Heart left ventricle (tissue), 16 donors: ENCODE measurements at regions not wholly inside any gene's neighbourhood (a gene's known extent, or its start where the extent isn't known, plus 50 kb on each side); places are given as distances from the start of the nearest gene placed in this dataset.

ENCODE experiments used
- ATAC-seq, 4 donors: fragments of 200-7000 bp; cut with Tn5 transposase; one replicate each; pipeline ENCODE4 v1.9.1; 2020 to 2022; ENCODE audit warnings: moderate library complexity in 4 of 4, mild to moderate bottlenecking in 3 of 4, moderate number of reproducible peaks in 1 of 4
- DNase-seq, 5 donors: peaks; one replicate each; pipeline ENCODE4 v3.0.0-alpha.2; 2020
- H3K27ac ChIP-seq, 12 donors: fragments of 200-600 bp; sonication (generic) in 4 of 12; one replicate each; pipeline versions ENCODE4 v1.5.0 to v1.8.0; 2016 to 2022; ENCODE audit warnings: mild to moderate bottlenecking in 2 of 12
- H3K27me3 ChIP-seq, 9 donors: fragments of 200-600 bp; sonication (generic) in 2 of 9; one replicate each; pipeline versions ENCODE4 v1.5.1 to v1.8.0; 2016 to 2022; ENCODE audit warnings: mild to moderate bottlenecking in 3 of 9
- H3K36me3 ChIP-seq, 9 donors: fragments of 200-600 bp; sonication (generic) in 2 of 9; one replicate each; pipeline versions ENCODE4 v1.5.0 to v1.8.0; 2018 to 2022; ENCODE audit warnings: mild to moderate bottlenecking in 2 of 9
- H3K4me1 ChIP-seq, 12 donors: fragments of 200-600 bp; sonication (generic) in 4 of 12; one replicate each; pipeline versions ENCODE4 v1.5.0 to v1.8.0; 2016 to 2022; ENCODE audit warnings: mild to moderate bottlenecking in 3 of 12
- H3K4me3 ChIP-seq, 12 donors: fragments of 200-600 bp; sonication (generic) in 4 of 12; one replicate each; pipeline versions ENCODE4 v1.5.0 to v1.8.0; 2017 to 2022; ENCODE audit warnings: mild to moderate bottlenecking in 9 of 12, moderate library complexity in 4 of 12
- H3K9me3 ChIP-seq, 12 donors: fragments of 200-600 bp; sonication (generic) in 4 of 12; one replicate each; pipeline versions ENCODE4 v1.5.0 to v1.8.0; 2016 to 2022; ENCODE audit warnings: mild to moderate bottlenecking in 1 of 12
- POLR2A ChIP-seq, 2 donors: fragments of 450-650 bp; IDR thresholded peaks; one replicate each; pipeline ENCODE4 v1.6.1; 2017; ENCODE audit warnings: antibody characterized with exemption in 2 of 2, mild to moderate bottlenecking in 2 of 2, moderate library complexity in 2 of 2
- WGBS, 4 donors: extraction: QIAGEN DNeasy Blood & Tissue Kit in 2 of 4; methylation state at CpG; one replicate each; pipeline versions ENCODE4 v1.1.5 to v1.1.7; 2013 to 2018; 5-methylcytosine and 5-hydroxymethylcytosine counted together
- intact Hi-C, 10 donors: fragments of 100-400 bp; cut with DNase I; formaldehyde crosslinking; loops; one replicate each; pipeline versions ENCODE4 v1.11.1 to v1.14.2; 2022
- TF ChIP-seq, protein P1 (sequence below), 12 donors: fragments of 200-600 bp; sonication (generic) in 4 of 12; IDR thresholded peaks; one replicate each; pipeline versions ENCODE4 v1.5.0 to v1.8.0; 2018 to 2022; ENCODE audit warnings: antibody characterized with exemption in 12 of 12, mild to moderate bottlenecking in 5 of 12
- donor health status: ischemic (EF 13 %, LVEDD 7.1; RV severe dilation, severe dysfunction).
- donor health status: healthy with polysubstance abuse.
- donor health status: DM: no; HTN: yes; CAD: no.
- donor health status: DM: no; HTN: no; CAD: no.
- donor health status: ischemic (EF 25% LVEDD 6.9; RV normal size, moderate dysfunction).
- donor health status: ischemic (EF 25% LVEDD 5.7; RV mildly dilated, moderate dysfunction).
- donor health status: healthy.
- donor health status: DM: yes; HTN: yes; CAD: no.
- donor health status: ischemic (EF 35%, LVEDD 5.7; RV mildly dilated, moderate dysfunction).
- donor health status: nonischemic (EF 11% LVEDD 7.7; RV severe dilation, severe dysfunction).
- donor health status: DM: yes; HTN: yes; CAD: no.
- donor health status: PGD.
- donor health status: ischemic (EF 29% LVEDD 5.4; RV normal size, mild dysfunction).
- donor health status: nonischemic (EF 23%, LVEDD 6.1; RV moderate dilation, normal function).

DNA sequence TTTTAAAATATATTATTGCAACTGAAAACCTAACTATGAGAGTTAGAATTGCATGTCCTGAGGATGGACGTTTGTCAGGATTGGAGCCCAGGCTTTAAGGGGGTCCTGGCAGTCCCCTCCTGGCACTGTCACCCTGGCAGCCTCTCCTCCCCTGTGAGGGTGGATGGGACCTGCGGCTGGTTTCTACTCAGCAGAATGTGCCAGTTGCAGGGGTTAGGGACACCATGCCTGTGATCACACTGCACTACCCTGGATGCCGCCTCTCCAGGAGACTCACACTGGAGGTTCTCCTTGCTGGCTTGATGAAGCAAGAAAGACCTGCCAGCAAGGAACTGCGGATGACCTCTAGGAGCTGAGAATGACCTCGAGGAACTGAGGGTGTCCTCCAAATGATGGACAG, 356.7 kb upstream of the MYT1L start:
- Histone ChIP-seq H3K27ac (no peak overlapping the region), H3K36me3 (no peaks in the 10 kb centered on the region), H3K4me3 (no peak overlapping the region), H3K4me1 (no peaks in the 10 kb centered on the region), H3K27me3 (peaks cover 0 to 18% (median 0%) of the 10 kb centered on the region in 9 donors), H3K9me3 (no peaks in the 10 kb centered on the region)
- no peak for DNase-seq
- no peak for TF ChIP-seq POLR2A (IDR thresholded peaks at IDR 0.05)
- TF ChIP-seq, protein P1, sequence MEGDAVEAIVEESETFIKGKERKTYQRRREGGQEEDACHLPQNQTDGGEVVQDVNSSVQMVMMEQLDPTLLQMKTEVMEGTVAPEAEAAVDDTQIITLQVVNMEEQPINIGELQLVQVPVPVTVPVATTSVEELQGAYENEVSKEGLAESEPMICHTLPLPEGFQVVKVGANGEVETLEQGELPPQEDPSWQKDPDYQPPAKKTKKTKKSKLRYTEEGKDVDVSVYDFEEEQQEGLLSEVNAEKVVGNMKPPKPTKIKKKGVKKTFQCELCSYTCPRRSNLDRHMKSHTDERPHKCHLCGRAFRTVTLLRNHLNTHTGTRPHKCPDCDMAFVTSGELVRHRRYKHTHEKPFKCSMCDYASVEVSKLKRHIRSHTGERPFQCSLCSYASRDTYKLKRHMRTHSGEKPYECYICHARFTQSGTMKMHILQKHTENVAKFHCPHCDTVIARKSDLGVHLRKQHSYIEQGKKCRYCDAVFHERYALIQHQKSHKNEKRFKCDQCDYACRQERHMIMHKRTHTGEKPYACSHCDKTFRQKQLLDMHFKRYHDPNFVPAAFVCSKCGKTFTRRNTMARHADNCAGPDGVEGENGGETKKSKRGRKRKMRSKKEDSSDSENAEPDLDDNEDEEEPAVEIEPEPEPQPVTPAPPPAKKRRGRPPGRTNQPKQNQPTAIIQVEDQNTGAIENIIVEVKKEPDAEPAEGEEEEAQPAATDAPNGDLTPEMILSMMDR (IDR thresholded peaks at IDR 0.05): no peak
- ATAC-seq: no peak
- intact Hi-C loops: no loop called here
- 56 to 80% (median 78%) methylated on average over 4 to 5 of the region's 5 CpGs for WGBS, 4 donors

GRCh38 chr2:2686222-2686621, 355.1 kb upstream of the MYT1L start:
- intact Hi-C loops: no loop called here
- WGBS, 4 donors: 50 to 51% (median 51%) methylated on average over 9 of the region's 9 CpGs
- H3K4me1 ChIP-seq: no peaks in the 10 kb centered on the region
- H3K4me3 ChIP-seq: no peak overlapping the region
- no peak for TF ChIP-seq POLR2A (IDR thresholded peaks at IDR 0.05)
- TF ChIP-seq, protein P1 (IDR thresholded peaks at IDR 0.05): no peak
- no peak overlapping the region for H3K27ac ChIP-seq
- no peak for ATAC-seq
- H3K9me3 ChIP-seq: no peaks in the 10 kb centered on the region
- H3K27me3 ChIP-seq: peaks cover 0 to 9% (median 0%) of the 10 kb centered on the region in 9 donors
- no peak for DNase-seq
- H3K36me3 ChIP-seq: no peaks in the 10 kb centered on the region

DNA sequence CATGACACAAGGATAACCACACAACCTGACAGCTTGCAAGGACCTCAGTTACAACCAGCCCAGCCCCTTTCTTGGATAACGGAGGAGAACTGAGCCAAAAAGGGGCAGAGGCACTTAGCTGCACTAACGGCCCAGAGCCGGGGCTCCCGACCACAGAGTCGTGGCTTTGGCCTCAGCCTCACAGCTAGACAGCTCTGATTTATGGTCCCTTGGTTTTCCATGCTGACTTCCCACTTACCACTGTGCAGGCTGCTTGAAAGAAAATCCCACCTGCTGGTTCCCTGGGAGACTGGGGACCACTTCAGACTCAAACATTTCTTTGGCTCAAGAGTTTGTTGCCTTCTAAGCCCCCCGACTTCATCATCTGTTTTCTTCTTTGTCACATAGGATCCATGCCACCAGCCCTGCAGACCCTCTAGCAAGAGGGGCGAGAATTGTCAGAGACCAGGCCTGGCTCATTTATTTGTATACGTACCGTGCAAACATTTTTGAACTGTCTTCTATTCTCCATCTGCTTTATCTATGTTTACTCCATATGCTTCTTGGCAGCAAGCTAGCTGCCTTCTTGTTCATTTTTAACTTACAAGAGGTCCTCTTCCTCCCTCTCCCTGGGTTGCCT, 352.6 kb upstream of the MYT1L start:
- no peak overlapping the region for H3K4me3 ChIP-seq
- WGBS, 4 donors: 76 to 84% (median 82%) methylated on average over 9 of the region's 9 CpGs
- DNase-seq: no peak

DNA sequence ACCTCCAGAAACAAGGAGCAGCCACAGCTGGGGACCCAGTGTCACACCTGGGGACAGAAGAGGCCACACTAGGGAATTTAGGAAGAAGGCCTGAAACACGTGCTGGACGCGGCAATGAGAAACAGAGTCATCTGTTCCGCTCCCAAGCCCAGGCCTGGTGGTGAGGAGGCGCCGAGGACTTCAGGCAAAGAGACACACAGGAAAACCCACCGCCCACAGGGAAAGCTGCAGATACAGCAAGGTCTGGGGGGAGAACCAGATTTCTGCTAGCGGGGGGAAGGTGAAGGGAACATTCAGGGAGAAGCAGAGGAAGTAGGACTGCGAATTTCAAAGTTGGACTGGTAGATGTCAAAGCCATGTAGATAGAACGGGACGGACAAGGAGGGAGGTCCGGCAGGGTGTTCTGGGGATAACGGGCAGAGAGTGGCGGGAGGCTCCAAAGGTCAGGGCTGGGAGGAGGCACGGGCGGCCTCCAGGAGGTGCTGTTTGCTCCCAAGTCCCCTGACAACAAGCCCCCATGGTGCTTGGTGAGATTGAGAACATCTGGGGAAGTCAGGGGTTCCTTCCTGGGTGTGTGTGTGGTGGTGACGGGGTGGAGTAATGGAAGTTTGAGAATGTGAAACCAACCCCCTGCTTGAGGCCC, 351.7 kb upstream of the MYT1L start:
- Histone ChIP-seq H3K36me3 (no peaks in the 10 kb centered on the region), H3K4me3 (no peak overlapping the region), H3K9me3 (no peaks in the 10 kb centered on the region), H3K27ac (no peak overlapping the region), H3K4me1 (no peaks in the 10 kb centered on the region), H3K27me3 (peaks cover 0 to 6% (median 0%) of the 10 kb centered on the region in 9 donors)
- 86 to 93% (median 90%) methylated on average over 17 of the region's 17 CpGs for WGBS, 4 donors
- intact Hi-C loops: no loop called here
- DNase-seq (no peak), ATAC-seq (no peak)
- TF ChIP-seq POLR2A (IDR thresholded peaks at IDR 0.05): no peak
- TF ChIP-seq, protein P1 (IDR thresholded peaks at IDR 0.05): no peak

More for the DNA sequence above, 352.6 kb upstream of the MYT1L start:
- Histone ChIP-seq H3K36me3 (no peaks in the 10 kb centered on the region), H3K27me3 (peaks cover 0 to 6% (median 0%) of the 10 kb centered on the region in 9 donors), H3K9me3 (no peaks in the 10 kb centered on the region), H3K4me1 (no peaks in the 10 kb centered on the region), H3K27ac (no peak overlapping the region)
- TF ChIP-seq, protein P1 (IDR thresholded peaks at IDR 0.05): no peak
- TF ChIP-seq POLR2A (IDR thresholded peaks at IDR 0.05): no peak
- no peak for ATAC-seq
- intact Hi-C loops: no loop called here
